Glutamatergic neuron (in vitro differentiated cells): ENCODE measurements at regions not wholly inside any gene's neighbourhood (a gene's known extent, or its start where the extent isn't known, plus 50 kb on each side); places are given as distances from the start of the nearest gene placed in this dataset.
"Not testable (repeated sequence)": the region's sequence is repeated elsewhere in the genome, so short reads cannot be mapped to it uniquely, and the experiment has no call there.

ENCODE experiments used
- DNase-seq: peaks from one replicate; pipeline ENCODE4 v3.0.0; 2022
- H3K27ac Mint-ChIP-seq: one replicate; pipeline ENCODE4 v1.8.0; 2020; ENCODE audit warnings: mild to moderate bottlenecking, mixed read lengths, inconsistent platforms; ENCODE audit not compliant: unreplicated experiment
- H3K27me3 Mint-ChIP-seq: one replicate; pipeline ENCODE4 v1.8.0; 2020; ENCODE audit warnings: mild to moderate bottlenecking, moderate library complexity, mixed read lengths, inconsistent platforms; ENCODE audit not compliant: unreplicated experiment
- H3K36me3 Mint-ChIP-seq: one replicate; pipeline ENCODE4 v1.8.0; 2020; ENCODE audit warnings: mild to moderate bottlenecking, mixed read lengths, inconsistent platforms; ENCODE audit not compliant: unreplicated experiment
- H3K4me1 Mint-ChIP-seq: one replicate; pipeline ENCODE4 v1.8.0; 2020; ENCODE audit warnings: mild to moderate bottlenecking, low read depth, mixed read lengths, inconsistent platforms; ENCODE audit not compliant: unreplicated experiment
- H3K4me3 Mint-ChIP-seq: one replicate; pipeline ENCODE4 v1.8.0; 2020; ENCODE audit warnings: mild to moderate bottlenecking, mixed read lengths, inconsistent platforms; ENCODE audit not compliant: unreplicated experiment
- H3K9me3 Mint-ChIP-seq: one replicate; pipeline ENCODE4 v1.8.0; 2020; ENCODE audit warnings: mild to moderate bottlenecking, moderate library complexity, mixed read lengths, inconsistent platforms; ENCODE audit not compliant: unreplicated experiment
- CTCF ChIP-seq: fragments of 200-600 bp; sonication (generic); IDR thresholded peaks from one replicate; pipeline ENCODE4 v1.5.0; 2021; ENCODE audit not compliant: partially characterized antibody, unreplicated experiment

DNA sequence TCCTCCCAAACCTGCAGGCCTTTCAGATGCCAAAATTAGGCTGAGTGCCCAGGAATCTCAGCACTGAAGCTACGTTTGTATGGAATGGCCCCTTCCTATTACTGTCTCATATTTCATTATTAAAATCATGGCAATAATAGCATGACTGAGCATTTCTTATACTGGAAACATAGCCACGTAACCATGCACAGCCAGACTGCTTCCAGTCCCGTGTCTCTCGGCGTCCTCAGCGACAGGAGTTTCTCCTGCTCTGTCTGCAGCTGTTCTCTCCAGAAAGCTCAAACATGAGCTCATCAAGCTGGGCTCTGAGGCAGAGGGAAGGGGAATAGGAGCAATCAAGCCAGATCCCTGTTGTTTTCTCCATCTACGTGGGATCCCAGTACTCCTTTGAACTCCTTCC is 104.0 kb downstream of the CDC7 start:
- no peak for DNase-seq
- peaks cover 13% of the 10 kb centered on the region for H3K4me1 Mint-ChIP-seq
- no peak overlapping the region for H3K4me3 Mint-ChIP-seq
- H3K36me3 Mint-ChIP-seq = no peaks in the 10 kb centered on the region
- H3K27ac Mint-ChIP-seq = no peak overlapping the region
- peaks cover 6% of the 10 kb centered on the region for H3K27me3 Mint-ChIP-seq
- peaks cover 1% of the 10 kb centered on the region for H3K9me3 Mint-ChIP-seq
- TF ChIP-seq CTCF = no peak

GRCh38 chr1:91605566-91605965 is 104.9 kb downstream of the CDC7 start:
- Mint-ChIP-seq H3K27ac (no peak overlapping the region), H3K36me3 (no peaks in the 10 kb centered on the region), H3K27me3 (peaks cover 6% of the 10 kb centered on the region), H3K4me3 (no peak overlapping the region), H3K9me3 (peaks cover 1% of the 10 kb centered on the region), H3K4me1 (peaks cover 13% of the 10 kb centered on the region)
- no peak for TF ChIP-seq CTCF
- DNase-seq = no peak

- no peak for DNase-seq
- Mint-ChIP-seq H3K4me3 (no peak overlapping the region), H3K4me1 (peaks cover 17% of the 10 kb centered on the region), H3K9me3 (peaks cover 1% of the 10 kb centered on the region), H3K27me3 (no peaks in the 10 kb centered on the region), H3K36me3 (no peaks in the 10 kb centered on the region), H3K27ac (no peak overlapping the region)
- TF ChIP-seq CTCF = no peak
Observed at GRCh38 chr1:91606546-91607078, 106.0 kb downstream of the CDC7 start.

DNA sequence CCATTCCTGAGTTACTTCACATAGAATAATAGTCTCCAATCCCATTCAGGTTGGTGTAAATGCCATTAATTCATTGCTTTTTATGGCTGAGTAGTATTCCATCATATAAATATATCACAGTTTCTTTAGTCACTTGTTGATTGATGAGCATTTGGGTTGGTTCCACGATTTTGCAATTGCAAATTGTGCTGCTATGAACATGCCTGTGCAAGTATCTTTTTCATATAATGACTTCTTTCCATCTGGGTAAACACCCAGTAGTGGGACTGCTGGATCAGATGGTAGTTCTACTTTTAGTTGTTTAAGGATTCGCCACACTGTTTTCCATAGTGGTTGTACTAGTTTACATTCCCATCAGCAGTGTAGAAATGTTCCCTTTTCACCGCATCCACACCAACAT is 107.0 kb downstream of the CDC7 start:
- DNase-seq, H3K4me1 Mint-ChIP-seq, H3K27me3 Mint-ChIP-seq, H3K27ac Mint-ChIP-seq, H3K4me3 Mint-ChIP-seq, H3K9me3 Mint-ChIP-seq, H3K36me3 Mint-ChIP-seq: not testable (repeated sequence)

- peaks cover 14% of the 10 kb centered on the region for H3K4me1 Mint-ChIP-seq
Observed at GRCh38 chr1:91608876-91609275, 108.2 kb downstream of the CDC7 start.

More at GRCh38 chr1:91608876-91609275, 108.2 kb downstream of the CDC7 start:
- Mint-ChIP-seq H3K4me3 (no peak overlapping the region), H3K27me3 (peaks cover 2% of the 10 kb centered on the region), H3K36me3 (no peaks in the 10 kb centered on the region), H3K27ac (no peak overlapping the region), H3K9me3 (peaks cover 1% of the 10 kb centered on the region)
- TF ChIP-seq CTCF = no peak
- DNase-seq = no peak
